Transverse colon (tissue), 4 donors: ENCODE measurements at regions not wholly inside any gene's neighbourhood (a gene's known extent, or its start where the extent isn't known, plus 50 kb on each side); places are given as distances from the start of the nearest gene placed in this dataset.
A peak's percentile ranks its signal among the peaks of the same experiment; 100 is the strongest.

Experiments
- DNase-seq: peaks from one replicate; pipeline ENCODE4 v3.0.0-alpha.2; 2019
- H3K27ac ChIP-seq, 4 donors: fragments of 200-600 bp; sonication (generic); 2 replicates each; pipeline ENCODE4 v1.5.1; 2016 to 2018; ENCODE audit warnings: inconsistent platforms in 4 of 4
- H3K27me3 ChIP-seq: fragments of 200-600 bp; sonication (generic); 2 replicates; pipeline ENCODE4 v1.5.1; 2017; ENCODE audit warnings: inconsistent platforms
- H3K36me3 ChIP-seq, 4 donors: fragments of 200-600 bp; sonication (generic); 2 replicates each; pipeline ENCODE4 v1.5.1; 2017 to 2019; ENCODE audit warnings: inconsistent platforms in 4 of 4
- H3K4me1 ChIP-seq, 4 donors: fragments of 200-600 bp; sonication (generic); 2 replicates each; pipeline ENCODE4 v1.5.1; 2017 to 2020; ENCODE audit warnings: inconsistent platforms in 4 of 4
- H3K4me3 ChIP-seq, 4 donors: fragments of 200-600 bp; sonication (generic); 1 replicate in 1 of 4; 2 replicates in 3 of 4; pipeline versions ENCODE4 v1.5.1 to v1.6.1; 2017 to 2019; ENCODE audit warnings: inconsistent platforms in 4 of 4
- H3K9me3 ChIP-seq, 2 donors: fragments of 200-600 bp; sonication (generic); 2 replicates each; pipeline ENCODE4 v1.5.1; 2017 to 2019; ENCODE audit warnings: inconsistent platforms in 2 of 2
- CTCF ChIP-seq, 5 experiments: fragments of 200-600 bp in 3 of 5; fragments of 450-650 bp in 2 of 5; sonication (generic) in 3 of 5; IDR thresholded peaks; 1 replicate in 2 of 5; 2 replicates in 3 of 5; pipeline ENCODE4 v1.5.1; 2016 to 2017; ENCODE audit warnings: antibody characterized with exemption in 5 of 5, inconsistent platforms in 3 of 5, mild to moderate bottlenecking in 2 of 5, moderate library complexity in 1 of 5
- EP300 ChIP-seq: sonication (generic); formaldehyde crosslinking; IDR thresholded peaks from one replicate; pipeline ENCODE4 v1.6.1; 2017; ENCODE audit warnings: antibody characterized with exemption, low read depth
- POLR2A ChIP-seq: fragments of 450-650 bp; IDR thresholded peaks from one replicate; pipeline ENCODE4 v1.6.1; 2016; ENCODE audit warnings: antibody characterized with exemption, mild to moderate bottlenecking, moderate library complexity
- POLR2AphosphoS5 ChIP-seq, 3 donors: sonication (generic); formaldehyde crosslinking; IDR thresholded peaks; one replicate each; pipeline ENCODE4 v1.6.1; 2016; ENCODE audit warnings: antibody characterized with exemption in 3 of 3
- WGBS, 2 donors: methylation state at CpG; one replicate each; pipeline ENCODE4 v1.1.5; 2018; ENCODE audit warnings: low coverage in 1 of 2; 5-methylcytosine and 5-hydroxymethylcytosine counted together
- in situ Hi-C, 4 donors: fragments of 200-750 bp; cut with MboI; loops; one replicate each; pipeline versions ENCODE4 v1.15.0 to v1.15.1; 2017; ENCODE audit warnings: low sequenced_read_pairs in 3 of 4, low pct_ligation_motif_present in 1 of 4, low pct_unique_long_range_greater_than_20kb in 1 of 4
- intact Hi-C: fragments of 100-400 bp; cut with DNase I; formaldehyde crosslinking; loops from one replicate; pipeline ENCODE4 v1.15.1; 2023; ENCODE audit warnings: low total_unique reads

- H3K27ac ChIP-seq: peak overlapping the region in 3 of 4 donors; percentile 44 to 69 (median 53)
- no peak for DNase-seq
- H3K4me1 ChIP-seq: peaks cover 7 to 65% (median 26%) of the 10 kb centered on the region in 4 donors
- in situ Hi-C loops (loop anchor here in 3 of 4 donors (25.0 kb wide), 4 partner anchors 167 to 742 kb away; partner anchors contain the start of gene LRIG3 (in 1 of the 3)), intact Hi-C loops (no loop called here)
- TF ChIP-seq POLR2AphosphoS5 (IDR thresholded peaks at IDR 0.05) (no peak), POLR2A (no peak), EP300 (no peak), CTCF (IDR thresholded peaks at IDR 0.05) (no peak)
- 74 to 77% methylated on average over 4 of the region's 4 CpGs for WGBS, 2 donors
- H3K27me3 ChIP-seq: no peaks in the 10 kb centered on the region
- no peaks in the 10 kb centered on the region for H3K36me3 ChIP-seq
- no peaks in the 10 kb centered on the region for H3K9me3 ChIP-seq
- H3K4me3 ChIP-seq: no peak overlapping the region
These were observed 159.2 kb upstream of the LRIG3 start for GRCh38 chr12:59079472-59079871.

- H3K27ac ChIP-seq: peak overlapping the region; percentile 10 to 69 (median 48)
- peaks cover 3 to 62% (median 24%) of the 10 kb centered on the region in 4 donors for H3K4me1 ChIP-seq
- H3K4me3 ChIP-seq: no peak overlapping the region
- no peaks in the 10 kb centered on the region for H3K27me3 ChIP-seq
- no peak for DNase-seq
- TF ChIP-seq POLR2A: no peak
- TF ChIP-seq EP300: no peak
- no peak for TF ChIP-seq POLR2AphosphoS5 (IDR thresholded peaks at IDR 0.05)
- TF ChIP-seq CTCF (IDR thresholded peaks at IDR 0.05): no peak
- H3K36me3 ChIP-seq: no peaks in the 10 kb centered on the region
- in situ Hi-C loops: loop anchor here in 3 of 4 donors (25.0 kb wide), 4 partner anchors 167 to 742 kb away; partner anchors contain the start of gene LRIG3 (in 1 of the 3)
- intact Hi-C loops: no loop called here
- H3K9me3 ChIP-seq: no peaks in the 10 kb centered on the region
- 0 to 20% methylated on average over 2 of the region's 2 CpGs for WGBS, 2 donors
These were observed 158.7 kb upstream of the LRIG3 start for GRCh38 chr12:59079002-59079401.

- peaks cover 0 to 49% (median 20%) of the 10 kb centered on the region in 4 donors for H3K4me1 ChIP-seq
- in situ Hi-C loops: loop anchor here in 3 of 4 donors (25.0 kb wide), 4 partner anchors 166 to 740 kb away; partner anchors contain the start of gene LRIG3 (in 1 of the 3)
- peak overlapping the region; percentile 44 to 69 (median 56) for H3K27ac ChIP-seq
- no peaks in the 10 kb centered on the region for H3K9me3 ChIP-seq
- peak; percentile 48 for DNase-seq
- no peaks in the 10 kb centered on the region for H3K27me3 ChIP-seq
- TF ChIP-seq EP300 (no peak), POLR2A (no peak), POLR2AphosphoS5 (IDR thresholded peaks at IDR 0.05) (peak in 1 of 3 donors; percentile 21)
- WGBS, 2 donors: 39 to 45% methylated on average over 5 to 6 of the region's 6 CpGs
- H3K36me3 ChIP-seq: no peaks in the 10 kb centered on the region
- intact Hi-C loops: no loop called here
- no peak overlapping the region for H3K4me3 ChIP-seq
These were observed 157.5 kb upstream of the LRIG3 start for GRCh38 chr12:59077575-59078426.

- in situ Hi-C loops: loop anchor here in 3 of 4 donors (25.0 kb wide), 4 partner anchors 165 to 740 kb away; partner anchors contain the start of gene LRIG3 (in 1 of the 3)
- TF ChIP-seq CTCF (IDR thresholded peaks at IDR 0.05): no peak
- no peak for TF ChIP-seq EP300
- no peak for TF ChIP-seq POLR2A
- no peak for TF ChIP-seq POLR2AphosphoS5 (IDR thresholded peaks at IDR 0.05)
- DNase-seq: no peak
- 20 to 24% methylated on average over 3 of the region's 3 CpGs for WGBS, 2 donors
- Histone ChIP-seq H3K27ac (peak overlapping the region; percentile 44 to 69 (median 56)), H3K4me3 (no peak overlapping the region), H3K4me1 (peaks cover 0 to 47% (median 17%) of the 10 kb centered on the region in 4 donors), H3K27me3 (no peaks in the 10 kb centered on the region), H3K36me3 (no peaks in the 10 kb centered on the region), H3K9me3 (no peaks in the 10 kb centered on the region)
- intact Hi-C loops: no loop called here
These were observed 156.8 kb upstream of the LRIG3 start for GRCh38 chr12:59077153-59077552.
